OCI-LY7 (cell line): ENCODE measurements at regions not wholly inside any gene's neighbourhood (a gene's known extent, or its start where the extent isn't known, plus 50 kb on each side); places are given as distances from the start of the nearest gene placed in this dataset.

ENCODE experiments used
- BruUV-seq: library from RNA; stranded (reverse); fragments of 400-500 nt; replicated peaks from 2 replicates; lab custom pipeline; 2021; lab: Mats Ljungman, UMichigan
- CTCF ChIA-PET: fragments of 300-600 bp; sonication (Branson Sonifier 250); formaldehyde crosslinking; loops from one replicate; lab custom pipeline; 2022; ENCODE audit warnings: antibody characterized with exemption; ENCODE audit not compliant: unreplicated experiment; lab: Charles Lee
- POLR2A ChIA-PET: fragments of 300-600 bp; sonication (Branson Sonifier 250); formaldehyde crosslinking; loops from one replicate; lab custom pipeline; 2022; ENCODE audit warnings: antibody characterized with exemption; lab: Charles Lee
- DNase-seq: peaks from one replicate; pipeline ENCODE4 v3.0.0-alpha.2; 2015; ENCODE audit warnings: low spot score
- H2AFZ ChIP-seq: fragments of 200-600 bp; sonication (generic), shearing (Covaris generic); 2 replicates; pipeline ENCODE4 v1.6.1; 2014; ENCODE audit warnings: mild to moderate bottlenecking, antibody characterized with exemption, low read length, moderate library complexity
- H3K27ac ChIP-seq: fragments of 200-600 bp; sonication (generic); 2 replicates; pipeline ENCODE4 v1.5.1; 2014; ENCODE audit warnings: mixed run types, low read depth, mild to moderate bottlenecking, moderate library complexity, low read length, inconsistent platforms; ENCODE audit not compliant: poor library complexity, severe bottlenecking
- H3K36me3 ChIP-seq: fragments of 200-600 bp; sonication (generic); 2 replicates; pipeline ENCODE4 v1.6.1; 2014; ENCODE audit warnings: mild to moderate bottlenecking, antibody characterized with exemption, low read length, moderate library complexity, mixed read lengths; ENCODE audit not compliant: insufficient read depth
- H3K4me1 ChIP-seq: fragments of 200-600 bp; sonication (generic); 2 replicates; pipeline ENCODE4 v1.5.1; 2014; ENCODE audit warnings: mild to moderate bottlenecking, low read length; ENCODE audit not compliant: insufficient read depth, poor library complexity, severe bottlenecking
- H3K4me2 ChIP-seq: fragments of 200-600 bp; sonication (generic); 2 replicates; pipeline ENCODE4 v1.6.1; 2014; ENCODE audit warnings: mild to moderate bottlenecking, low read length
- H3K4me3 ChIP-seq: fragments of 200-600 bp; sonication (generic); 2 replicates; pipeline ENCODE4 v1.5.1; 2014; ENCODE audit warnings: mild to moderate bottlenecking, low read depth, low read length; ENCODE audit not compliant: poor library complexity, severe bottlenecking
- H3K79me2 ChIP-seq: fragments of 200-600 bp; sonication (generic); 2 replicates; pipeline ENCODE4 v1.6.1; 2016; ENCODE audit warnings: low read depth, mild to moderate bottlenecking, low read length, moderate library complexity, mixed read lengths; ENCODE audit not compliant: insufficient read depth
- H3K9me2 ChIP-seq: fragments of 200-600 bp; sonication (generic); 2 replicates; pipeline ENCODE4 v1.6.1; 2016; ENCODE audit warnings: mild to moderate bottlenecking, low read length, mixed read lengths; ENCODE audit not compliant: insufficient read depth
- H3K9me3 ChIP-seq: fragments of 200-600 bp; sonication (generic); 2 replicates; pipeline ENCODE4 v1.6.1; 2014; ENCODE audit warnings: mild to moderate bottlenecking, mixed run types, low read length, mixed read lengths
- H4K20me1 ChIP-seq: fragments of 200-600 bp; sonication (generic); 2 replicates; pipeline ENCODE4 v1.6.1; 2014; ENCODE audit warnings: mild to moderate bottlenecking, antibody characterized with exemption, low read length, moderate library complexity, mixed read lengths; ENCODE audit not compliant: insufficient read depth
- EZH2phosphoT487 ChIP-seq: fragments of 200-600 bp; sonication (generic); IDR thresholded peaks from 2 replicates; pipeline ENCODE4 v1.6.1; 2018; ENCODE audit warnings: low read depth, borderline replicate concordance, mild to moderate bottlenecking, mixed run types, antibody characterized with exemption, low read length, moderate library complexity, mixed read lengths
- intact Hi-C: fragments of 100-400 bp; cut with micrococcal nuclease; formaldehyde crosslinking; loops from one replicate; pipeline ENCODE4 v1.10.0; 2022; ENCODE audit not compliant: unreplicated experiment
- TF ChIP-seq, protein P1 (sequence below): fragments of 200-600 bp; sonication (generic); conservative IDR thresholded peaks from 2 replicates; pipeline ENCODE4 v1.5.1; 2014; ENCODE audit warnings: mild to moderate bottlenecking, antibody characterized with exemption, low read length, moderate library complexity, mixed read lengths

DNA sequence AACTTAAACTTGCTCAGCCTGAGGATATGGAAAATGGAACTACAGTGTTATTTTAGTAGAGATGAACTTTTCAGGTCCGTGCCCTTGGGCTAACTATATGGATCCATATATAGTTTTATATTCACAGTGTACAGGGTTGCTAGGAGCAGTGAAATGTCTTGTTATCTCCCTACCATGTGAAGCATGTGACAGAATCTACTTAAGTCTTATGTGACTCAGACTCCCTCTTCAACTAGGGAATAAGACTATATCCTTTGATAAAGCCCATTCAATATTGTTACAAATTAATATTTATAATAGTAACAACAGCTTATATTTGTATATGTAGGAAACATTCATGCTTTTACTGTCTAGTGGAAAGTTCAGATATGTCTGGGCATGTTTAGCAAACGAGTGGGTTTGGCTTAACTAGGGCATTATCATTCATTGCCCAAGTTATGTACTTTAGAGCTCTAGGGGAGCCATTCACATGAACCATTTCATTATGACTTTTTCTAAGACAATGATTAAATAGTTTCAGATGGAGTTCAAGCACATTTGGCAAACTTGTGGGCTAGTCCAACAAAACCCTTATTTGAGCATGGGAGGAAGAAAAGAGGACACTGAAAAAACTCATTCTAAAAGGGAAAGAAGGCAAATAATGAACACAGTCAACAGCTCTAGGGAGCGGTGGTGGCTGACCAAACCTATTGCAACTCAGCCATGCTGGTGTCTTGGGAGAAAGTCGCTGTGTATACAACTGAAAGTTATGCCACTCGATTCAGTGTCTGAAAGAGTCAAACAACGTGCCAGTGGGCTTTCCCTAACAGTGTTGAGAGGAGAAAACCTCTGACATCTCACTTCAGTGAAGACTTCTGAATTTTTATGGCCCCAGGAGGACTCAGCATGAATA is 305.9 kb upstream of the G2E3 start:
- no peak overlapping the region for H2AFZ ChIP-seq
- BruUV-seq = no TSS peak
- ChIA-PET POLR2A (no interaction called here), CTCF (no interaction called here)
- TF ChIP-seq EZH2phosphoT487 = no peak
- TF ChIP-seq, protein P1, sequence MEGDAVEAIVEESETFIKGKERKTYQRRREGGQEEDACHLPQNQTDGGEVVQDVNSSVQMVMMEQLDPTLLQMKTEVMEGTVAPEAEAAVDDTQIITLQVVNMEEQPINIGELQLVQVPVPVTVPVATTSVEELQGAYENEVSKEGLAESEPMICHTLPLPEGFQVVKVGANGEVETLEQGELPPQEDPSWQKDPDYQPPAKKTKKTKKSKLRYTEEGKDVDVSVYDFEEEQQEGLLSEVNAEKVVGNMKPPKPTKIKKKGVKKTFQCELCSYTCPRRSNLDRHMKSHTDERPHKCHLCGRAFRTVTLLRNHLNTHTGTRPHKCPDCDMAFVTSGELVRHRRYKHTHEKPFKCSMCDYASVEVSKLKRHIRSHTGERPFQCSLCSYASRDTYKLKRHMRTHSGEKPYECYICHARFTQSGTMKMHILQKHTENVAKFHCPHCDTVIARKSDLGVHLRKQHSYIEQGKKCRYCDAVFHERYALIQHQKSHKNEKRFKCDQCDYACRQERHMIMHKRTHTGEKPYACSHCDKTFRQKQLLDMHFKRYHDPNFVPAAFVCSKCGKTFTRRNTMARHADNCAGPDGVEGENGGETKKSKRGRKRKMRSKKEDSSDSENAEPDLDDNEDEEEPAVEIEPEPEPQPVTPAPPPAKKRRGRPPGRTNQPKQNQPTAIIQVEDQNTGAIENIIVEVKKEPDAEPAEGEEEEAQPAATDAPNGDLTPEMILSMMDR = no peak
- H3K27ac ChIP-seq = no peak overlapping the region
- no peaks in the 10 kb centered on the region for H3K79me2 ChIP-seq
- H3K4me1 ChIP-seq = no peaks in the 10 kb centered on the region
- intact Hi-C loops = no loop called here
- H3K4me2 ChIP-seq = no peak overlapping the region
- DNase-seq = no peak
- H3K36me3 ChIP-seq = no peaks in the 10 kb centered on the region
- H4K20me1 ChIP-seq = no peaks in the 10 kb centered on the region
- no peak overlapping the region for H3K4me3 ChIP-seq
- no peaks in the 10 kb centered on the region for H3K9me3 ChIP-seq
- no peaks in the 10 kb centered on the region for H3K9me2 ChIP-seq

DNA sequence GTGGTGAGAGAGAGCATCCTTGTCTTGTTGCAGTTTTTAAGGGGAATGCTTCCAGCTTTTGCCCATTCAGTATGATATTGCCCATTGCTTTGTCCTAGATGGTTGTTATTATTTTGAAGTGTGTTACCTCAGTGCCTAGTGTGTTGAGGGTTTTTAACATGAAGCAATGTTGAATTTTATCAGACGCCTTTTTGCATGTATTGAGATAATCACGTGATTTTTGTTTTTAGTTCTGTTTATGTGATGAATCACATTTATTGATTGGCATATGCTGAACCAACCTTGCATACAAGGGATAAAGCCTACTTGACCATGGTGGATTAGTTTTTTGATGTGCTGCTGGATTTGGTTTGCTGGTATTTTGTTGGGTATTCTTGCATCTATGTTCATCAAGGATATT is 302.3 kb upstream of the G2E3 start:
- H3K27ac ChIP-seq = no peak overlapping the region
- H3K9me3 ChIP-seq = no peaks in the 10 kb centered on the region
- no peak overlapping the region for H3K4me3 ChIP-seq
- DNase-seq = no peak
- BruUV-seq = no TSS peak
- intact Hi-C loops = no loop called here
- no peaks in the 10 kb centered on the region for H3K4me1 ChIP-seq
- H4K20me1 ChIP-seq = no peaks in the 10 kb centered on the region
- no peaks in the 10 kb centered on the region for H3K36me3 ChIP-seq
- H3K79me2 ChIP-seq = no peaks in the 10 kb centered on the region
- no peaks in the 10 kb centered on the region for H3K9me2 ChIP-seq
- no peak overlapping the region for H2AFZ ChIP-seq
- no peak for TF ChIP-seq EZH2phosphoT487
- ChIA-PET CTCF (no interaction called here), POLR2A (interaction anchor here (0.7 kb wide), 1 partner anchor 22 kb away, joined by 3 read pairs; no protein-coding TSS in a partner anchor)
- H3K4me2 ChIP-seq = no peak overlapping the region

DNA sequence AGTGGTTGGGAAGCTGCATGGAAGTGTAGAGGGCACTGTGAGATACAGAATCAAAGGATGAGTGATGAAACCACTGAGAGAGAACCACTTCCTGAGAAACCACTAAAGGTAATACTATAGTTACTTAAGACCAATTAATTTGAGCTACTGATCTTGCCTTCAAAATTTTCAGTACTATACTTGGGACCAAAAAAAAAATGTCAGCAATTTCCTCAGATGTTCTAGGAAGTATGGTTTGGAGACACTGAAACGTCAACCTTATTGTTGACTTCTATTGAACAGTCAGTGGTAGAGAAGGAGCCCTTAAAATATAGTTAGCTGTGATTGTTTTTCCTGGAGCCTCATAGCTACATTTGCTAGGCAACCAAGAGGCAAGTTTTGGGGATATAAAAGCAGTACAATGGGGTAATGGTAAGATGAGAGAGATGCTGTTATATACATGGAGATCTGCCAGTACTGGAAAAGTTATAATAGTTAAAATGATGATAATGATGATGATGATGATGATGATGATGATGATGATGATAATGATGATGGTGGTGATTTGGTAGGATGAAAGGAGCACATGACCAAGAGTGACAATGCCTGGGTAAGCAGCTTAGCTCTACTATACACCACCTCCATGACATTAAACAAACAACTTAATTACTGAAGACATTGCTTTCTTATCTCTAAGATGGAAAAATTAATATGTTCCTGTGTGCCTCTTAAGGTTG is 300.9 kb upstream of the G2E3 start:
- POLR2A ChIA-PET = no interaction called here
- CTCF ChIA-PET = interaction anchor here (0.9 kb wide), 1 partner anchor 12 kb away, joined by 3 read pairs; no protein-coding TSS in a partner anchor
- Histone ChIP-seq H3K9me2 (no peaks in the 10 kb centered on the region), H4K20me1 (no peaks in the 10 kb centered on the region), H3K9me3 (no peaks in the 10 kb centered on the region), H3K27ac (no peak overlapping the region), H3K4me3 (no peak overlapping the region), H3K4me1 (no peaks in the 10 kb centered on the region), H3K79me2 (no peaks in the 10 kb centered on the region), H3K4me2 (no peak overlapping the region), H3K36me3 (no peaks in the 10 kb centered on the region), H2AFZ (no peak overlapping the region)
- intact Hi-C loops = no loop called here
- TF ChIP-seq EZH2phosphoT487 = no peak
- TF ChIP-seq, protein P1 = no peak
- DNase-seq = no peak
- no TSS peak for BruUV-seq
